AG04449 (cell line): ENCODE measurements at regions not wholly inside any gene's neighbourhood (a gene's known extent, or its start where the extent isn't known, plus 50 kb on each side); places are given as distances from the start of the nearest gene placed in this dataset.

Experiments used
- CTCF ChIA-PET: fragments of 350-600 bp; formaldehyde crosslinking; extraction: SDS; loops from one replicate; lab custom pipeline; 2021; ENCODE audit warnings: antibody characterized with exemption; lab: Yijun Ruan, JAX
- POLR2A ChIA-PET: fragments of 400-600, 350-600 bp; formaldehyde crosslinking; extraction: SDS; loops from one replicate; lab custom pipeline; 2020; ENCODE audit warnings: antibody characterized with exemption, inconsistent platforms; lab: Yijun Ruan, JAX
- DNase-seq: peaks from one replicate; pipeline ENCODE4 v3.0.0-alpha.2; 2010; ENCODE audit warnings: low read depth, low spot score
- H3K4me3 ChIP-seq: 2 replicates; pipeline ENCODE4 v1.5.1; 2011; ENCODE audit warnings: low read depth, mild to moderate bottlenecking, control low read depth, low read length
- CTCF ChIP-seq: IDR thresholded peaks from one replicate; pipeline ENCODE4 v1.5.1; 2011; ENCODE audit warnings: mild to moderate bottlenecking, moderate library complexity, low read length, control low read depth, inconsistent platforms; ENCODE audit not compliant: insufficient read depth; ENCODE audit errors: missing control alignments

- ChIA-PET CTCF (interaction anchor here (1.5 kb wide), 1 partner anchor 8 kb away, joined by 3 read pairs; no protein-coding TSS in a partner anchor), POLR2A (interaction anchor here (0.6 kb wide), 1 partner anchor 74 kb away, joined by 3 read pairs; no protein-coding TSS in a partner anchor)
- no peak overlapping the region for H3K4me3 ChIP-seq
- DNase-seq: no peak
- no peak for TF ChIP-seq CTCF
These were observed 275.9 kb downstream of the MREG start for GRCh38 chr2:215737477-215737876.

GRCh38 chr2:215736653-215737290 is 276.6 kb downstream of the MREG start:
- no peak overlapping the region for H3K4me3 ChIP-seq
- DNase-seq: no peak
- CTCF ChIA-PET: interaction anchor here (0.5 to 1.5 kb wide), 3 partner anchors 9 to 110 kb away, joined by 3 read pairs; no protein-coding TSS in a partner anchor
- peak; percentile 14 for TF ChIP-seq CTCF
- POLR2A ChIA-PET: no interaction called here

- CTCF ChIA-PET: interaction anchor here (0.5 to 1.6 kb wide), 4 partner anchors 9 to 276 kb away, joined by 3 to 5 read pairs (median 4); no protein-coding TSS in a partner anchor
- POLR2A ChIA-PET: interaction anchor here (0.5 kb wide), 1 partner anchor 67 kb away, joined by 4 read pairs; no protein-coding TSS in a partner anchor
- DNase-seq: no peak
These were observed 282.2 kb downstream of the MREG start for GRCh38 chr2:215731108-215731658.

GRCh38 chr2:215729985-215730620 is 283.2 kb downstream of the MREG start:
- no peak for DNase-seq
- ChIA-PET CTCF (interaction anchor here (1.1 to 1.5 kb wide), 3 partner anchors 14 to 275 kb away, joined by 3 to 5 read pairs (median 5); no protein-coding TSS in a partner anchor), POLR2A (no interaction called here)
- H3K4me3 ChIP-seq: no peak overlapping the region
- no peak for TF ChIP-seq CTCF

More at GRCh38 chr2:215731108-215731658, 282.2 kb downstream of the MREG start:
- TF ChIP-seq CTCF: no peak
- no peak overlapping the region for H3K4me3 ChIP-seq

- H3K4me3 ChIP-seq: no peak overlapping the region
- ChIA-PET CTCF (interaction anchor here (0.7 to 1.5 kb wide), 3 partner anchors 15 to 191 kb away, joined by 3 to 5 read pairs (median 3); no protein-coding TSS in a partner anchor), POLR2A (interaction anchor here (0.9 to 1.1 kb wide), 2 partner anchors 17 to 304 kb away, joined by 3 read pairs; no protein-coding TSS in a partner anchor)
- DNase-seq: peak; percentile 90
- no peak for TF ChIP-seq CTCF
These were observed 284.8 kb downstream of the MREG start for GRCh38 chr2:215728504-215729065.
